ENCODE measurements at regions not wholly inside any gene's neighbourhood (a gene's known extent, or its start where the extent isn't known, plus 50 kb on each side); places are given as distances from the start of the nearest gene placed in this dataset.

DNA sequence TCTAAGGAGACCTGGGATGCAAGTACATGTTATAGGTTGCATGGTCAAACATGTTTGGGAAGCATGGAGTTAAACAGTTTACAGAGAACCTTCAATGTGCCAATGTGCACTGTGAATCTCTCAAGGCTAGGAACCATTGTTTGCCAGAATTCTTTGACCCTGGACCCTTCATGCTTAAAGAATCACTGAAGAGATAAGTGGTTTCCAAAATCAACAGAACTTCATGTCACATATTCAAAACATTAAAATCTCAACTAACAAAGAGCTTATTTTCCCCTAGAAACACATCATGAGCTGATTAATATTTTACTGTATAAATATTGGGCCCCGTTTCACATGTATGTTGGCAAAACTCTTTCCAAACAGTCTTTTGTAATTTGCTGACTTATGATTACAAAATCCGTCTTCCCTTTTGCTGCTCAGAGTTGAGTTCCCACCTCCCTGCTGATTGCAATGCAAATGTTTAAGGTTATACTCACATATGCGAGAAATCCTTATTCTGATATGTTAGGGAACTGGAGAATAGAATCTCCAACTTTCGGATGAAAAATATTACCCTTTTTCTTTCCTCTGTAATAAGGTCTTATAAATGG is 380.2 kb downstream of the DIPK2A start:
- no peaks in the 10 kb centered on the region for H3K36me3 ChIP-seq (ENCODE audit: insufficient read depth)
- no peaks in the 10 kb centered on the region for H3K27me3 Mint-ChIP-seq (ENCODE audit: insufficient read depth, low read depth, poor library complexity)
- no peak overlapping the region for H3K4me3 Mint-ChIP-seq
- no peaks in the 10 kb centered on the region for H3F3A ChIP-seq (replicated peaks; ENCODE audit: low read depth)
- H3K9me2 ChIP-seq (ENCODE audit: insufficient read depth) = no peaks in the 10 kb centered on the region
- no peak overlapping the region for H2AFZ ChIP-seq
- no peaks in the 10 kb centered on the region for H3K9me3 Mint-ChIP-seq
- H3K4me1 Mint-ChIP-seq = peaks cover 11% of the 10 kb centered on the region; the same call in 2 of the 3 replicates
- no peaks in the 10 kb centered on the region for H3K36me3 Mint-ChIP-seq (ENCODE audit: low read depth)
- no peak overlapping the region for H3K4me3 ChIP-seq
- no peak overlapping the region for H3K27ac ChIP-seq (ENCODE audit: low read depth)
- H3K79me2 ChIP-seq (replicated peaks; ENCODE audit: insufficient read depth) = no peaks in the 10 kb centered on the region
- no peak overlapping the region for H3K4me2 ChIP-seq
- no peaks in the 10 kb centered on the region for H4K20me1 ChIP-seq (replicated peaks; ENCODE audit: insufficient read depth)
- ATAC-seq = no peak
- no peaks in the 10 kb centered on the region for H3K27me3 ChIP-seq (ENCODE audit: insufficient read depth)
- H3K4me1 ChIP-seq (ENCODE audit: insufficient read depth) = no peaks in the 10 kb centered on the region
- TF ChIP-seq ZNF331 (CRISPR knock-in tag; IDR thresholded peaks at IDR 0.05; ENCODE audit: low read depth) (no peak), POLR2AphosphoS5 (IDR thresholded peaks at IDR 0.05; ENCODE audit: low read depth) (no peak), EZH2 (IDR thresholded peaks at IDR 0.05; ENCODE audit: low read depth, unreplicated experiment) (no peak), EZH2phosphoT487 (IDR thresholded peaks at IDR 0.05; ENCODE audit: unreplicated experiment) (no peak), JUNB (IDR thresholded peaks at IDR 0.05; ENCODE audit: unreplicated experiment) (no peak), STAT1 (IDR thresholded peaks at IDR 0.05; ENCODE audit: unreplicated experiment) (no peak), NANOG (IDR thresholded peaks at IDR 0.05; ENCODE audit: borderline replicate concordance) (no peak), CREB1 (CRISPR knock-in tag; IDR thresholded peaks at IDR 0.05; ENCODE audit: low read depth) (no peak), ZNF114 (CRISPR knock-in tag; IDR thresholded peaks at IDR 0.05) (no peak)
- TF ChIP-seq, protein P1, sequence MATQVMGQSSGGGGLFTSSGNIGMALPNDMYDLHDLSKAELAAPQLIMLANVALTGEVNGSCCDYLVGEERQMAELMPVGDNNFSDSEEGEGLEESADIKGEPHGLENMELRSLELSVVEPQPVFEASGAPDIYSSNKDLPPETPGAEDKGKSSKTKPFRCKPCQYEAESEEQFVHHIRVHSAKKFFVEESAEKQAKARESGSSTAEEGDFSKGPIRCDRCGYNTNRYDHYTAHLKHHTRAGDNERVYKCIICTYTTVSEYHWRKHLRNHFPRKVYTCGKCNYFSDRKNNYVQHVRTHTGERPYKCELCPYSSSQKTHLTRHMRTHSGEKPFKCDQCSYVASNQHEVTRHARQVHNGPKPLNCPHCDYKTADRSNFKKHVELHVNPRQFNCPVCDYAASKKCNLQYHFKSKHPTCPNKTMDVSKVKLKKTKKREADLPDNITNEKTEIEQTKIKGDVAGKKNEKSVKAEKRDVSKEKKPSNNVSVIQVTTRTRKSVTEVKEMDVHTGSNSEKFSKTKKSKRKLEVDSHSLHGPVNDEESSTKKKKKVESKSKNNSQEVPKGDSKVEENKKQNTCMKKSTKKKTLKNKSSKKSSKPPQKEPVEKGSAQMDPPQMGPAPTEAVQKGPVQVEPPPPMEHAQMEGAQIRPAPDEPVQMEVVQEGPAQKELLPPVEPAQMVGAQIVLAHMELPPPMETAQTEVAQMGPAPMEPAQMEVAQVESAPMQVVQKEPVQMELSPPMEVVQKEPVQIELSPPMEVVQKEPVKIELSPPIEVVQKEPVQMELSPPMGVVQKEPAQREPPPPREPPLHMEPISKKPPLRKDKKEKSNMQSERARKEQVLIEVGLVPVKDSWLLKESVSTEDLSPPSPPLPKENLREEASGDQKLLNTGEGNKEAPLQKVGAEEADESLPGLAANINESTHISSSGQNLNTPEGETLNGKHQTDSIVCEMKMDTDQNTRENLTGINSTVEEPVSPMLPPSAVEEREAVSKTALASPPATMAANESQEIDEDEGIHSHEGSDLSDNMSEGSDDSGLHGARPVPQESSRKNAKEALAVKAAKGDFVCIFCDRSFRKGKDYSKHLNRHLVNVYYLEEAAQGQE (IDR thresholded peaks at IDR 0.05; ENCODE audit: unreplicated experiment) = no peak
- TF ChIP-seq, protein P2, sequence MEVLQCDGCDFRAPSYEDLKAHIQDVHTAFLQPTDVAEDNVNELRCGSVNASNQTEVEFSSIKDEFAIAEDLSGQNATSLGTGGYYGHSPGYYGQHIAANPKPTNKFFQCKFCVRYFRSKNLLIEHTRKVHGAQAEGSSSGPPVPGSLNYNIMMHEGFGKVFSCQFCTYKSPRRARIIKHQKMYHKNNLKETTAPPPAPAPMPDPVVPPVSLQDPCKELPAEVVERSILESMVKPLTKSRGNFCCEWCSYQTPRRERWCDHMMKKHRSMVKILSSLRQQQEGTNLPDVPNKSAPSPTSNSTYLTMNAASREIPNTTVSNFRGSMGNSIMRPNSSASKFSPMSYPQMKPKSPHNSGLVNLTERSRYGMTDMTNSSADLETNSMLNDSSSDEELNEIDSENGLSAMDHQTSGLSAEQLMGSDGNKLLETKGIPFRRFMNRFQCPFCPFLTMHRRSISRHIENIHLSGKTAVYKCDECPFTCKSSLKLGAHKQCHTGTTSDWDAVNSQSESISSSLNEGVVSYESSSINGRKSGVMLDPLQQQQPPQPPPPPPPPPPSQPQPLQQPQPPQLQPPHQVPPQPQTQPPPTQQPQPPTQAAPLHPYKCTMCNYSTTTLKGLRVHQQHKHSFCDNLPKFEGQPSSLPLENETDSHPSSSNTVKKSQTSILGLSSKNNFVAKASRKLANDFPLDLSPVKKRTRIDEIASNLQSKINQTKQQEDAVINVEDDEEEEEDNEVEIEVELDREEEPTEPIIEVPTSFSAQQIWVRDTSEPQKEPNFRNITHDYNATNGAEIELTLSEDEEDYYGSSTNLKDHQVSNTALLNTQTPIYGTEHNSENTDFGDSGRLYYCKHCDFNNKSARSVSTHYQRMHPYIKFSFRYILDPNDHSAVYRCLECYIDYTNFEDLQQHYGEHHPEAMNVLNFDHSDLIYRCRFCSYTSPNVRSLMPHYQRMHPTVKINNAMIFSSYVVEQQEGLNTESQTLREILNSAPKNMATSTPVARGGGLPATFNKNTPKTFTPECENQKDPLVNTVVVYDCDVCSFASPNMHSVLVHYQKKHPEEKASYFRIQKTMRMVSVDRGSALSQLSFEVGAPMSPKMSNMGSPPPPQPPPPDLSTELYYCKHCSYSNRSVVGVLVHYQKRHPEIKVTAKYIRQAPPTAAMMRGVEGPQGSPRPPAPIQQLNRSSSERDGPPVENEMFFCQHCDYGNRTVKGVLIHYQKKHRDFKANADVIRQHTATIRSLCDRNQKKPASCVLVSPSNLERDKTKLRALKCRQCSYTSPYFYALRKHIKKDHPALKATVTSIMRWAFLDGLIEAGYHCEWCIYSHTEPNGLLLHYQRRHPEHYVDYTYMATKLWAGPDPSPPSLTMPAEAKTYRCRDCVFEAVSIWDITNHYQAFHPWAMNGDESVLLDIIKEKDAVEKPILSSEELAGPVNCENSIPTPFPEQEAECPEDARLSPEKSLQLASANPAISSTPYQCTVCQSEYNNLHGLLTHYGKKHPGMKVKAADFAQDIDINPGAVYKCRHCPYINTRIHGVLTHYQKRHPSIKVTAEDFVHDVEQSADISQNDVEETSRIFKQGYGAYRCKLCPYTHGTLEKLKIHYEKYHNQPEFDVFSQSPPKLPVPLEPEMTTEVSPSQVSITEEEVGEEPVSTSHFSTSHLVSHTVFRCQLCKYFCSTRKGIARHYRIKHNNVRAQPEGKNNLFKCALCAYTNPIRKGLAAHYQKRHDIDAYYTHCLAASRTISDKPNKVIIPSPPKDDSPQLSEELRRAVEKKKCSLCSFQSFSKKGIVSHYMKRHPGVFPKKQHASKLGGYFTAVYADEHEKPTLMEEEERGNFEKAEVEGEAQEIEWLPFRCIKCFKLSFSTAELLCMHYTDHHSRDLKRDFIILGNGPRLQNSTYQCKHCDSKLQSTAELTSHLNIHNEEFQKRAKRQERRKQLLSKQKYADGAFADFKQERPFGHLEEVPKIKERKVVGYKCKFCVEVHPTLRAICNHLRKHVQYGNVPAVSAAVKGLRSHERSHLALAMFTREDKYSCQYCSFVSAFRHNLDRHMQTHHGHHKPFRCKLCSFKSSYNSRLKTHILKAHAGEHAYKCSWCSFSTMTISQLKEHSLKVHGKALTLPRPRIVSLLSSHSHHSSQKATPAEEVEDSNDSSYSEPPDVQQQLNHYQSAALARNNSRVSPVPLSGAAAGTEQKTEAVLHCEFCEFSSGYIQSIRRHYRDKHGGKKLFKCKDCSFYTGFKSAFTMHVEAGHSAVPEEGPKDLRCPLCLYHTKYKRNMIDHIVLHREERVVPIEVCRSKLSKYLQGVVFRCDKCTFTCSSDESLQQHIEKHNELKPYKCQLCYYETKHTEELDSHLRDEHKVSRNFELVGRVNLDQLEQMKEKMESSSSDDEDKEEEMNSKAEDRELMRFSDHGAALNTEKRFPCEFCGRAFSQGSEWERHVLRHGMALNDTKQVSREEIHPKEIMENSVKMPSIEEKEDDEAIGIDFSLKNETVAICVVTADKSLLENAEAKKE (CRISPR knock-in tag; IDR thresholded peaks at IDR 0.05) = no peak
- TF ChIP-seq, protein P3, sequence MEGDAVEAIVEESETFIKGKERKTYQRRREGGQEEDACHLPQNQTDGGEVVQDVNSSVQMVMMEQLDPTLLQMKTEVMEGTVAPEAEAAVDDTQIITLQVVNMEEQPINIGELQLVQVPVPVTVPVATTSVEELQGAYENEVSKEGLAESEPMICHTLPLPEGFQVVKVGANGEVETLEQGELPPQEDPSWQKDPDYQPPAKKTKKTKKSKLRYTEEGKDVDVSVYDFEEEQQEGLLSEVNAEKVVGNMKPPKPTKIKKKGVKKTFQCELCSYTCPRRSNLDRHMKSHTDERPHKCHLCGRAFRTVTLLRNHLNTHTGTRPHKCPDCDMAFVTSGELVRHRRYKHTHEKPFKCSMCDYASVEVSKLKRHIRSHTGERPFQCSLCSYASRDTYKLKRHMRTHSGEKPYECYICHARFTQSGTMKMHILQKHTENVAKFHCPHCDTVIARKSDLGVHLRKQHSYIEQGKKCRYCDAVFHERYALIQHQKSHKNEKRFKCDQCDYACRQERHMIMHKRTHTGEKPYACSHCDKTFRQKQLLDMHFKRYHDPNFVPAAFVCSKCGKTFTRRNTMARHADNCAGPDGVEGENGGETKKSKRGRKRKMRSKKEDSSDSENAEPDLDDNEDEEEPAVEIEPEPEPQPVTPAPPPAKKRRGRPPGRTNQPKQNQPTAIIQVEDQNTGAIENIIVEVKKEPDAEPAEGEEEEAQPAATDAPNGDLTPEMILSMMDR (conservative IDR thresholded peaks at IDR 0.05; ENCODE audit: low read depth in 2 of 2) = no peak
- TF ChIP-seq, protein P4, sequence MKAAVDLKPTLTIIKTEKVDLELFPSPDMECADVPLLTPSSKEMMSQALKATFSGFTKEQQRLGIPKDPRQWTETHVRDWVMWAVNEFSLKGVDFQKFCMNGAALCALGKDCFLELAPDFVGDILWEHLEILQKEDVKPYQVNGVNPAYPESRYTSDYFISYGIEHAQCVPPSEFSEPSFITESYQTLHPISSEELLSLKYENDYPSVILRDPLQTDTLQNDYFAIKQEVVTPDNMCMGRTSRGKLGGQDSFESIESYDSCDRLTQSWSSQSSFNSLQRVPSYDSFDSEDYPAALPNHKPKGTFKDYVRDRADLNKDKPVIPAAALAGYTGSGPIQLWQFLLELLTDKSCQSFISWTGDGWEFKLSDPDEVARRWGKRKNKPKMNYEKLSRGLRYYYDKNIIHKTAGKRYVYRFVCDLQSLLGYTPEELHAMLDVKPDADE (IDR thresholded peaks at IDR 0.05) = no peak
- no peak for DNase-seq (ENCODE audit: low spot score)
- H3K27ac Mint-ChIP-seq = no peak overlapping the region
